HCT116 (cell line): ENCODE measurements at regions not wholly inside any gene's neighbourhood (a gene's known extent, or its start where the extent isn't known, plus 50 kb on each side); places are given as distances from the start of the nearest gene placed in this dataset.

ENCODE experiments used
- ATAC-seq: fragments of 200-7000 bp; cut with Tn5 transposase; 2 replicates; pipeline ENCODE4 v1.9.1; 2020; ENCODE audit warnings: mild to moderate bottlenecking, moderate library complexity
- BruUV-seq: library from RNA; stranded (reverse); fragments of 400-500 nt; replicated peaks from 2 replicates; lab custom pipeline; 2021; lab: Mats Ljungman, UMichigan
- CTCF ChIA-PET: fragments of 300-600 bp; sonication (Branson Sonifier 250); formaldehyde crosslinking; loops from one replicate; lab custom pipeline; 2021; ENCODE audit warnings: antibody characterized with exemption; lab: Charles Lee
- POLR2A ChIA-PET: fragments of 300-600, 350-600 bp; sonication (Branson Sonifier 250); formaldehyde crosslinking; loops from one replicate; lab custom pipeline; 2021; ENCODE audit warnings: antibody characterized with exemption; lab: Charles Lee
- RAD21 ChIA-PET, 2 experiments: fragments of 300-600 bp; sonication (Branson Sonifier 250); formaldehyde crosslinking; loops; one replicate each; lab custom pipeline; 2023; ENCODE audit warnings: low total read pairs in 2 of 2; ENCODE audit not compliant: uncharacterized antibody in 2 of 2, unreplicated experiment in 2 of 2, low non-redundant PET in 1 of 2; lab: Charles Lee
- DNase-seq: peaks from one replicate; pipeline ENCODE4 v3.0.0-alpha.2; 2010; ENCODE audit warnings: low read depth, low spot score
- H2AFZ ChIP-seq: fragments of 200-600 bp; shearing (Covaris generic), sonication (generic); 2 replicates; pipeline ENCODE4 v1.6.1; 2017; ENCODE audit warnings: low read depth, mixed run types, mixed read lengths, antibody characterized with exemption, low read length; ENCODE audit not compliant: poor library complexity, severe bottlenecking
- H3K27ac ChIP-seq: 2 replicates; pipeline ENCODE4 v1.5.1; 2012; ENCODE audit warnings: low read depth, low read length
- H3K27me3 ChIP-seq: fragments of 200-600 bp; sonication (generic); 2 replicates; pipeline ENCODE4 v1.6.1; 2016; ENCODE audit warnings: mixed run types, low read length, mixed read lengths; ENCODE audit not compliant: insufficient read depth
- H3K36me3 ChIP-seq, 2 experiments: fragments of 200-500 bp in 1 of 2; fragments of 200-600 bp in 1 of 2; sonication (Bioruptor generic) in 1 of 2; sonication (generic) in 1 of 2; 2 replicates each; pipeline versions ENCODE4 v1.5.1 to v1.6.1; 2014 to 2016; ENCODE audit warnings: low read length in 2 of 2, inconsistent platforms in 1 of 2, mixed read lengths in 1 of 2, mixed run types in 1 of 2; ENCODE audit not compliant: insufficient read depth in 2 of 2, control insufficient read depth in 1 of 2
- H3K4me1 ChIP-seq, 2 experiments: fragments of 200-600 bp in 1 of 2; sonication (generic) in 1 of 2; 2 replicates each; pipeline versions ENCODE4 v1.5.1 to v1.6.1; 2012 to 2017; ENCODE audit warnings: low read length in 2 of 2, inconsistent platforms in 1 of 2, mild to moderate bottlenecking in 1 of 2, mixed read lengths in 1 of 2, mixed run types in 1 of 2, moderate library complexity in 1 of 2; ENCODE audit not compliant: insufficient read depth in 2 of 2, control insufficient read depth in 1 of 2
- H3K4me2 ChIP-seq: fragments of 200-600 bp; sonication (generic); 2 replicates; pipeline ENCODE4 v1.6.1; 2017; ENCODE audit warnings: mixed run types, low read length, mixed read lengths
- H3K4me3 ChIP-seq, 2 experiments: fragments of 200-600 bp in 1 of 2; sonication (generic) in 1 of 2; replicated peaks in 1 of 2; 2 replicates each; pipeline ENCODE4 v1.5.1; 2011 to 2016; ENCODE audit warnings: low read length in 2 of 2, control low read depth in 1 of 2, low read depth in 1 of 2, mild to moderate bottlenecking in 1 of 2, mixed read lengths in 1 of 2, mixed run types in 1 of 2
- H3K79me2 ChIP-seq: fragments of 200-600 bp; sonication (generic); 2 replicates; pipeline ENCODE4 v1.6.1; 2017; ENCODE audit warnings: mild to moderate bottlenecking, mixed run types, low read length, moderate library complexity, mixed read lengths; ENCODE audit not compliant: insufficient read depth
- H3K9ac ChIP-seq: fragments of 200-600 bp; sonication (generic); 2 replicates; pipeline ENCODE4 v1.6.1; 2016; ENCODE audit warnings: low read length, mixed read lengths
- H3K9me2 ChIP-seq: fragments of 200-600 bp; sonication (generic), shearing (Covaris generic); 2 replicates; pipeline ENCODE4 v1.6.1; 2017; ENCODE audit warnings: mixed run types, mild to moderate bottlenecking, moderate library complexity; ENCODE audit not compliant: insufficient read depth
- H3K9me3 ChIP-seq, 2 experiments: fragments of 200-500 bp in 1 of 2; fragments of 200-600 bp in 1 of 2; sonication (Bioruptor generic) in 1 of 2; sonication (generic) in 1 of 2; 2 replicates each; pipeline ENCODE4 v1.6.1; 2014 to 2017; ENCODE audit warnings: low read length in 2 of 2, mixed read lengths in 2 of 2, inconsistent platforms in 1 of 2, low read depth in 1 of 2, mild to moderate bottlenecking in 1 of 2, mixed run types in 1 of 2, moderate library complexity in 1 of 2; ENCODE audit not compliant: control insufficient read depth in 1 of 2, insufficient read depth in 1 of 2
- H4K20me1 ChIP-seq: fragments of 200-600 bp; sonication (generic), shearing (Covaris generic); 2 replicates; pipeline ENCODE4 v1.6.1; 2017; ENCODE audit warnings: mixed run types, mild to moderate bottlenecking, moderate library complexity; ENCODE audit not compliant: insufficient read depth
- CBX3 ChIP-seq: IDR thresholded peaks from 2 replicates; pipeline ENCODE4 v1.6.1; 2012; ENCODE audit warnings: low read depth
- CEBPB ChIP-seq: IDR thresholded peaks from 2 replicates; pipeline ENCODE4 v1.6.1; 2012; ENCODE audit warnings: low read depth
- CTCF ChIP-seq, 3 experiments: fragments of 200-600 bp in 1 of 3; sonication (generic) in 1 of 3; IDR thresholded peaks in 2 of 3; conservative IDR thresholded peaks in 1 of 3; 2 replicates each; pipeline ENCODE4 v1.5.1; 2012 to 2017; ENCODE audit warnings: low read depth in 2 of 3, low read length in 2 of 3, antibody characterized with exemption in 1 of 3, borderline replicate concordance in 1 of 3, control low read depth in 1 of 3, mild to moderate bottlenecking in 1 of 3, mixed read lengths in 1 of 3, mixed run types in 1 of 3, moderate library complexity in 1 of 3; ENCODE audit not compliant: insufficient read depth in 1 of 3
- EZH2 ChIP-seq: fragments of 200-600 bp; sonication (generic); IDR thresholded peaks from 2 replicates; pipeline ENCODE4 v1.6.1; 2017; ENCODE audit warnings: antibody characterized with exemption, mixed run types
- FOSL1 ChIP-seq: IDR thresholded peaks from 2 replicates; pipeline ENCODE4 v1.6.1; 2012; ENCODE audit warnings: low read depth
- JUND ChIP-seq: IDR thresholded peaks from 2 replicates; pipeline ENCODE4 v1.6.1; 2012
- SP1 ChIP-seq: IDR thresholded peaks from 2 replicates; pipeline ENCODE4 v1.6.1; 2012; ENCODE audit warnings: low read depth
- TCF7L2 ChIP-seq: IDR thresholded peaks from 2 replicates; pipeline ENCODE4 v1.7.0; 2011; ENCODE audit warnings: borderline replicate concordance, inconsistent platforms; ENCODE audit not compliant: insufficient read depth, insufficient read length; ENCODE audit errors: extremely low read depth
- YY1 ChIP-seq: IDR thresholded peaks from 2 replicates; pipeline ENCODE4 v1.6.1; 2011; ENCODE audit warnings: low read length, low read depth, moderate library complexity, mild to moderate bottlenecking; ENCODE audit not compliant: insufficient replicate concordance; ENCODE audit errors: extremely low read depth
- ZNF274 ChIP-seq: fragments of 200-500 bp; sonication (Bioruptor generic); IDR thresholded peaks from 2 replicates; pipeline ENCODE4 v1.6.1; 2014; ENCODE audit warnings: mild to moderate bottlenecking, low read depth, low read length, inconsistent platforms
- intact Hi-C: fragments of 100-400 bp; cut with micrococcal nuclease; formaldehyde crosslinking; loops from 2 replicates; pipeline ENCODE4 v1.10.0; 2022
- TF ChIP-seq, protein P1 (sequence below): IDR thresholded peaks from 2 replicates; pipeline ENCODE4 v1.6.1; 2012

- no peaks in the 10 kb centered on the region for H3K79me2 ChIP-seq
- no TSS peak for BruUV-seq
- TF ChIP-seq CTCF (IDR thresholded peaks at IDR 0.05 in 2 of 3, conservative IDR thresholded peaks at IDR 0.05 in 1 of 3; ENCODE audit: borderline replicate concordance in 1 of 3, insufficient read depth in 1 of 3, low read depth in 2 of 3, low read length in 2 of 3): no peak
- no peak for TF ChIP-seq EZH2
- TF ChIP-seq YY1: no peak
- TF ChIP-seq CBX3: no peak
- TF ChIP-seq SP1: no peak
- TF ChIP-seq TCF7L2: no peak
- no peak for TF ChIP-seq ZNF274
- TF ChIP-seq CEBPB: no peak
- TF ChIP-seq FOSL1: no peak
- TF ChIP-seq, protein P1, sequence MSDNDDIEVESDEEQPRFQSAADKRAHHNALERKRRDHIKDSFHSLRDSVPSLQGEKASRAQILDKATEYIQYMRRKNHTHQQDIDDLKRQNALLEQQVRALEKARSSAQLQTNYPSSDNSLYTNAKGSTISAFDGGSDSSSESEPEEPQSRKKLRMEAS: no peak
- no peak for TF ChIP-seq JUND
- TF ChIP-seq, all 23 proteins: peak for 0
- Histone ChIP-seq H3K9me2 (no peaks in the 10 kb centered on the region), H3K27me3 (no peaks in the 10 kb centered on the region), H3K4me2 (no peak overlapping the region), H4K20me1 (no peaks in the 10 kb centered on the region), H3K9ac (no peak overlapping the region), H2AFZ (no peak overlapping the region), H3K9me3 (no peaks in the 10 kb centered on the region), H3K36me3 (no peaks in the 10 kb centered on the region), H3K27ac (no peak overlapping the region), H3K4me1 (no peaks in the 10 kb centered on the region), H3K4me3 (no peak overlapping the region)
- RAD21 ChIA-PET: no interaction called here
- CTCF ChIA-PET: no interaction called here
- intact Hi-C loops: no loop called here
- ATAC-seq (no peak), DNase-seq (no peak)
- POLR2A ChIA-PET: no interaction called here
Measured at GRCh38 chr9:13448482-13448881, 169.0 kb upstream of the MPDZ start.
